ENCODE measurements at regions not wholly inside any gene's neighbourhood (a gene's known extent, or its start where the extent isn't known, plus 50 kb on each side); places are given as distances from the start of the nearest gene placed in this dataset.

GRCh38 chr5:145587710-145588109, 247.4 kb downstream of the PRELID2 start:
- no peak overlapping the region for H3K27ac ChIP-seq
- no peak overlapping the region for H3K4me2 ChIP-seq
- no peak for TF ChIP-seq Cebpa-rat (IDR thresholded peaks at IDR 0.05)
- no peaks in the 10 kb centered on the region for H3K36me3 ChIP-seq
- no peaks in the 10 kb centered on the region for H3K27me3 ChIP-seq
- no peak overlapping the region for H3K4me3 ChIP-seq
- H4K20me1 ChIP-seq: no peaks in the 10 kb centered on the region
- peaks cover 0 to 9% (median 0%) of the 10 kb centered on the region in 11 experiments; a peak in 2 of 22 replicates for H3K9me3 ChIP-seq (replicated peaks in 1 of 11)
- no peak overlapping the region for H3K9ac ChIP-seq
- H3K4me1 ChIP-seq: no peaks in the 10 kb centered on the region

GRCh38 chr5:145587308-145587672, 247.9 kb downstream of the PRELID2 start:
- Histone ChIP-seq H3K27me3 (no peaks in the 10 kb centered on the region), H3K4me2 (no peak overlapping the region)

GRCh38 chr5:145586661-145587307, 248.4 kb downstream of the PRELID2 start:
- H3K9me3 ChIP-seq (replicated peaks in 1 of 11): peaks cover 0 to 9% (median 0%) of the 10 kb centered on the region in 11 experiments; a peak in 3 of 22 replicates
- H3K27me3 ChIP-seq: no peaks in the 10 kb centered on the region
- H4K20me1 ChIP-seq: no peaks in the 10 kb centered on the region
- H3K9ac ChIP-seq: no peak overlapping the region
- no peaks in the 10 kb centered on the region for H3K36me3 ChIP-seq
- no peak overlapping the region for H3K4me3 ChIP-seq
- H3K4me2 ChIP-seq: no peak overlapping the region
- no peak for TF ChIP-seq Cebpa-rat (IDR thresholded peaks at IDR 0.05)
- H3K4me1 ChIP-seq: no peaks in the 10 kb centered on the region
- H3K27ac ChIP-seq: no peak overlapping the region

More at GRCh38 chr5:145587308-145587672, 247.9 kb downstream of the PRELID2 start:
- no peak overlapping the region for H3K4me3 ChIP-seq
- peaks cover 0 to 9% (median 0%) of the 10 kb centered on the region in 11 experiments; a peak in 3 of 22 replicates for H3K9me3 ChIP-seq (replicated peaks in 1 of 11)
- H3K4me1 ChIP-seq: no peaks in the 10 kb centered on the region
- no peaks in the 10 kb centered on the region for H4K20me1 ChIP-seq
- no peak overlapping the region for H3K27ac ChIP-seq
- H3K36me3 ChIP-seq: no peaks in the 10 kb centered on the region
- TF ChIP-seq Cebpa-rat (IDR thresholded peaks at IDR 0.05): no peak
- no peak overlapping the region for H3K9ac ChIP-seq

- no peaks in the 10 kb centered on the region for H3K27me3 ChIP-seq
- peaks cover 0 to 9% (median 0%) of the 10 kb centered on the region in 11 experiments; a peak in 3 of 22 replicates for H3K9me3 ChIP-seq (replicated peaks in 1 of 11)
- no peaks in the 10 kb centered on the region for H4K20me1 ChIP-seq
- H3K9ac ChIP-seq: no peak overlapping the region
- no peaks in the 10 kb centered on the region for H3K4me1 ChIP-seq
- TF ChIP-seq Cebpa-rat (IDR thresholded peaks at IDR 0.05): no peak
- H3K4me3 ChIP-seq: no peak overlapping the region
- H3K36me3 ChIP-seq: no peaks in the 10 kb centered on the region
- no peak overlapping the region for H3K27ac ChIP-seq
- H3K4me2 ChIP-seq: no peak overlapping the region
These were observed 249.5 kb downstream of the PRELID2 start for GRCh38 chr5:145585443-145586148.

- H4K20me1 ChIP-seq: no peaks in the 10 kb centered on the region
- H3K9me3 ChIP-seq (replicated peaks in 1 of 11): peaks cover 6 to 25% (median 15%) of the 10 kb centered on the region in 11 experiments; a peak in 13 of 22 replicates
- H3K4me1 ChIP-seq: no peaks in the 10 kb centered on the region
- H3K9ac ChIP-seq: no peak overlapping the region
- no peak overlapping the region for H3K27ac ChIP-seq
- no peaks in the 10 kb centered on the region for H3K36me3 ChIP-seq
- no peaks in the 10 kb centered on the region for H3K27me3 ChIP-seq
- no peak overlapping the region for H3K4me2 ChIP-seq
- TF ChIP-seq Cebpa-rat (IDR thresholded peaks at IDR 0.05): no peak
- H3K4me3 ChIP-seq: no peak overlapping the region
These were observed 255.8 kb downstream of the PRELID2 start for GRCh38 chr5:145579301-145579700.

GRCh38 chr5:145574889-145575573, 260.1 kb downstream of the PRELID2 start:
- no peaks in the 10 kb centered on the region for H4K20me1 ChIP-seq
- TF ChIP-seq Cebpa-rat (IDR thresholded peaks at IDR 0.05): no peak
- H3K9ac ChIP-seq: no peak overlapping the region
- H3K36me3 ChIP-seq: no peaks in the 10 kb centered on the region
- H3K4me1 ChIP-seq: no peaks in the 10 kb centered on the region
- H3K4me2 ChIP-seq: no peak overlapping the region
- H3K9me3 ChIP-seq (replicated peaks in 1 of 11): peaks cover 6 to 23% (median 10%) of the 10 kb centered on the region in 11 experiments; a peak in 12 of 22 replicates
- no peak overlapping the region for H3K4me3 ChIP-seq
- no peak overlapping the region for H3K27ac ChIP-seq
- no peaks in the 10 kb centered on the region for H3K27me3 ChIP-seq

GRCh38 chr5:145568581-145568980, 266.6 kb downstream of the PRELID2 start:
- Histone ChIP-seq H3K9me3 (replicated peaks in 1 of 11) (no peaks in the 10 kb centered on the region), H3K27ac (no peak overlapping the region), H3K4me2 (no peak overlapping the region), H4K20me1 (no peaks in the 10 kb centered on the region), H3K36me3 (no peaks in the 10 kb centered on the region), H3K4me1 (no peaks in the 10 kb centered on the region), H3K4me3 (no peak overlapping the region), H3K9ac (no peak overlapping the region), H3K27me3 (no peaks in the 10 kb centered on the region)
- TF ChIP-seq Cebpa-rat (IDR thresholded peaks at IDR 0.05): no peak

- H3K9me3 ChIP-seq (replicated peaks in 1 of 11): no peaks in the 10 kb centered on the region
- no peak overlapping the region for H3K27ac ChIP-seq
- H3K4me2 ChIP-seq: no peak overlapping the region
- H4K20me1 ChIP-seq: no peaks in the 10 kb centered on the region
- H3K36me3 ChIP-seq: no peaks in the 10 kb centered on the region
- H3K27me3 ChIP-seq: no peaks in the 10 kb centered on the region
- no peak overlapping the region for H3K9ac ChIP-seq
- TF ChIP-seq Cebpa-rat (IDR thresholded peaks at IDR 0.05): no peak
- no peak overlapping the region for H3K4me3 ChIP-seq
- no peaks in the 10 kb centered on the region for H3K4me1 ChIP-seq
These were observed 272.2 kb downstream of the PRELID2 start for GRCh38 chr5:145562931-145563330.

GRCh38 chr5:145558288-145558687, 276.9 kb downstream of the PRELID2 start:
- H3K9ac ChIP-seq: no peak overlapping the region
- no peaks in the 10 kb centered on the region for H4K20me1 ChIP-seq
- H3K27me3 ChIP-seq: no peaks in the 10 kb centered on the region
- TF ChIP-seq Cebpa-rat (IDR thresholded peaks at IDR 0.05): no peak
- no peak overlapping the region for H3K27ac ChIP-seq
- no peak overlapping the region for H3K4me3 ChIP-seq
- no peaks in the 10 kb centered on the region for H3K4me1 ChIP-seq
- H3K4me2 ChIP-seq: no peak overlapping the region
- no peaks in the 10 kb centered on the region for H3K9me3 ChIP-seq (replicated peaks in 1 of 11)
- no peaks in the 10 kb centered on the region for H3K36me3 ChIP-seq

Data from BLaER1 treated with 17β-estradiol and CSF1 and Interleukin-3, amounts not matched to agents 10 nM and 100 nM (cell line).